ENCODE measurements at regions not wholly inside any gene's neighbourhood (a gene's known extent, or its start where the extent isn't known, plus 50 kb on each side); places are given as distances from the start of the nearest gene placed in this dataset.

DNA sequence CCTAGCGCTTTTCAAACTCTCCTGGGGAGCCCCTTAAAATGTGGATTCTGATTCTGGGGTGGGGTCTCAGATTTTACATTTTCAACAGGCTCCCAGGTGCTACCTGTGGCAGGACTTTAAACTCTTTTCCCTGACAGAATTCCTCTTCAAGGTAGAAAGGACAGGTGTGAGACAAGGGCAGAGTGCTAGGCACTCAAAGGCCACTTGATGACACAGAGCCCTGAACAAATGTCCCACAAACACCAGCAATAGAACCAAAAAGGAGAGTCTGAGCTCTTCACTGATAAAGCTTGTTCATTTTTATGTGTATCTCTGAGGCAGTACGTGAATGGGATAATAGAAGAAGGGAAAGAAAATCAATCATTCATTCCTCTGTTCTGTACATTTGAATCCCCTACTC lies 77.7 kb upstream of the PELI1 start:
- no peak for DNase-seq (ENCODE audit: low read depth)

DNA sequence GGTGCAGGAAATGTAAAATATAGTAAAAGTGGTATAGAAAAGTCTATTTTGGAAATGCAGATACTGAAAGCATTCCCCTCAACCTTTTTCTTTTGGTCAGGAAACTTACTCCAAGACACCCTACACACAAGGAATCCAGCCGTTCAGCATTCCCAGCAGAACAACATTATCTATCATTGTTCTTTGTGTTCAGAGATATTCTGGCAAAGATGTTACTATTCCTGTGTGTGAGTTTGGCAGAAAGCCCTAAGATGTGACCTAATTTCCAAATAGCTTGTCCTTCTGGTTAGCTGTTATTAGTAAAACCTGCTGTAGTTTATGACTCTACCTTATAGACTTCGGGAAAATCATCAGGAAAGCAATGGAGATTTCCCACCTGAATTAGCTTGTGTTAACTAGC lies 78.1 kb upstream of the PELI1 start:
- no peak for DNase-seq (ENCODE audit: low read depth)

DNA sequence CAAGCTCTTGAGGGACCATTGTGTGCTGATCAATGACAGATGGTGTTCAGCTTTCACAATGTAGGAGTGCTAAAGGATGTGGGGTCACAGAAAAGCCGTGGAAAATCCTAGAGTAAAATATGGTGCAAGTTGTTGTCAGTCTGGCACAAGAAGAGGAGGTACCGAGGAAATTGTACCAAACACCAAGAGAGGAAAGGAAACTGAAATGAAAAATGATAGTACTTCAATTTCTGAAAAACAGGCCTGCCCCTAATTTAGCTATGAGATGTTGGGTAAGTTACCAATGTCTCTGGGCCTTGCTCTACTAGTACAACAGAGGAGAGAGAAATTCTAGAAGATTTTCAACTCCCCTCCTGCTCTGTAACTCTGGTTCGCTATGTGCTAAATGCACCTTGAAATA lies 78.8 kb upstream of the PELI1 start:
- DNase-seq (ENCODE audit: low read depth): no peak

DNA sequence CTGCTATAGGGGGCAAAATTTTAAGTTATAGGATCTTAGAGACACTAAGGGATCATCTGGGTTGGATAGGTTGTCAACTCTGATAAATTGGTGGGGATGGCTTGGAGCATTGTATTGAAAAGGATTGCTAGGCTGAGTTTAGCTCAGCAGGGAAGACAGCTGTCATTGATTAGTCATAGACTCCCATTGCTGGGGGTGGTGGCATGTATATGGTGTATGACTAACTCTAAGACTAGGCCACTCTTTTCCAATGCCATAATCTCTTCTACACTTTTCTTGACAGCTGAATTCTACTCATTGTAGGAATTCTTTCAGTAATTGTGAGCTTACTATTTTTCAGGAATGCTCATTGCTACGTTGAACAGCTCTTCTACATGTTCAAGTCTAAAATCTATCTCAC lies 81.3 kb upstream of the PELI1 start:
- DNase-seq (ENCODE audit: low read depth): no peak

DNA sequence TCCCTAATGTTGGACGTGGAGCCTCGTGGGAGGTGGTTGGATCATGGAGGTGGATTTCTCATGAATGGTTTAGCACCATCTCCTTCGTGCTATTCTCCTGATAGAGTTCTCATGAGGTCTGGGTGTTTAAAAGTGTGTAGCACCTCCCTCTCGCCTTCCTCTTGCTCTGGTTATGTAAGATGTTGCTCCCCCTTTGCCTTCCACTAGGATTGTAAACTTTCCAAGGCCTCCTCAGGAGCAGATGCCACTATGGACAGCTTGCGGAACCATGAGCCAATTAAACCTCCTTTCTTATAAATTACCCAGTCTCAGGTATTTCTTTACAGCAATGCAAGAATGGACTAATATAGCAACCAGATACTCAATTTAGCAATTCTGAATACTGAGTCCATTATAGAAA lies 82.4 kb upstream of the PELI1 start:
- DNase-seq (ENCODE audit: low read depth): no peak

DNA sequence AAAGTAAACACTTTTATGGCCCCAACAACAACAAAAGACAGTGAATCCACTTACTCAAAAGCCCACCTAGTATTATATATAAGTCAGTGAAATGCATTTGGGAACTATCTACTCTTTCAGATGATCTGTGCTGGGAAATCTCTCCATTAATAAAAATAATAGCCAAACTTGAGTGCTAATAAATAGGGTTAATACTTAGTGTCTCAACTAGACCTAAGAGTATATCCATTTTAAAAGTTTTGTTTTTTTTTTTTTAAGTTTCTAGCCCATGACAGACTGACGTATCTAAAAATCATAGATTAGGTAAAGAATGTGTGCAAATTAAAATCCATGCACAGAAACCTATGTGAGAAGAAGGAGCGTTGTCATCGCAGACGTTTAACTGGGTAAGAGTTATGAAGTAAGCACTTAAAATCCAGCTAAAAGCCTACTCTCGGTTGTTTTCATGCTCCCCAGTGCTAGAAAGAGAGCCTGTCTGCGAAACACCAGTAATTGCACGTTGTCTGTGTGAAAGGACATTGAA lies 83.4 kb upstream of the PELI1 start:
- no peak for DNase-seq (ENCODE audit: low read depth)

DNA sequence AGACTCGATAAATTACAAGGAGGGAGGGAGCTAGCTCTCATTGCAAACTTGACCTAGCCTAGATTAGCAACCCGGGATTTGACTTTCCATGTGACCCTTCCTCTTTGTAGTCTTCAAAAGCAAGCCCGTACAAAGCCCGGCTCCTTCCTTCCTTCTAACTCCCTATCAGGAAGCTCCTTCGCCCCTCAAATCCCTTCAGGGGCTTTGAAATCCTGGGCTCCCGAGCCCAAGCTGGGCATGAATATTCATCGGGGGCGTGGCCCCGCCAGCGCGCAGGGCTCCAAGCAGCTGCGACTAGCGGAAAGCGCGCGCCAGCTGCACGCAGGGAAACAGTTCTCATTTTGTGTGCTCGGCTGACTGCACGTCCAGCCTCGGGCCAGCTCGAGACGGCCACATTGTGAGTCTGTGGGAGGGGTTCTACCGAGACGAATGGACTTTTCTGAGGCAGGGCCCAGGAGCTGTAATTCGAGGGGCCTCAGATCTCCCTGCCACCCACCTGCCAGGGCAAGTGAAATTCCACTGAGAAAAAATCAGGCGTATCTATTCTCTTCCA lies 84.0 kb upstream of the PELI1 start:
- peak; percentile 15 for DNase-seq (ENCODE audit: low read depth)

DNA sequence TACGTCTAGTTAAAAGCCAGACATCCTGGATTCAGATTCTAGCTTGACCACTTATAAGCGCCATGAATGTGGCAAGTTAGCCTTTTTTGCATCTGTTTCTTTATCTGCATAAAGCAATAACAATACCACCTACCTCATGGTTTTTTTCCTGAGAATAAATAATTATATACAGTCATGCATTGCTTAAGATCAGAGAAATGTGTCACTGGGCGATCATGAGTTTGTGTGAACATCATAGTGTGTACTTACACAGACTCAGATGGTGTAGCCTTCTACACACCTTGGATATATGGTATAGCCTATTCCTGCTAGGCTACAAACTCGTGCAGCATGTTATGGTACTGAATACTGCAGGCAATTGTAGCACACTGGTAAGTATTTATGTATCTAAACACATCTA lies 84.7 kb upstream of the PELI1 start:
- no peak for DNase-seq (ENCODE audit: low read depth)

DNA sequence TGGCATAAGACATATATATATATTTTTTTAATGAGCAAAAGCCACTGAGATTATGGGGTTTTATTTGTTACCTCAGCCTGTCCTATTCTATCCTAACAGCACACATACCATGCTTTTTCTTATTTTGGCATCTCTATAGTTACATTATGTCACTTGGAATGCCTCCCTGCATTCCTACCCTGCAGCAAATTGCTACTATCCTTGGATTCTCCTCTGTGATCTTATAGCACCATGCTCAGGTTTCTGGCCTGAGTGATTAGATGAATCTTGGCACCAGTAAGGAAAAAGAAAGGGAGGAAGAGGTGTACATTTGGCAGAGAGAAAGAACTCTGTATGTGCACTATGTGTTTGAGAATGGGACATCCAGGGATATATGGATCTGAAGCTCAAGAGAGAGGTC lies 86.3 kb upstream of the PELI1 start:
- DNase-seq (ENCODE audit: low read depth): no peak

DNA sequence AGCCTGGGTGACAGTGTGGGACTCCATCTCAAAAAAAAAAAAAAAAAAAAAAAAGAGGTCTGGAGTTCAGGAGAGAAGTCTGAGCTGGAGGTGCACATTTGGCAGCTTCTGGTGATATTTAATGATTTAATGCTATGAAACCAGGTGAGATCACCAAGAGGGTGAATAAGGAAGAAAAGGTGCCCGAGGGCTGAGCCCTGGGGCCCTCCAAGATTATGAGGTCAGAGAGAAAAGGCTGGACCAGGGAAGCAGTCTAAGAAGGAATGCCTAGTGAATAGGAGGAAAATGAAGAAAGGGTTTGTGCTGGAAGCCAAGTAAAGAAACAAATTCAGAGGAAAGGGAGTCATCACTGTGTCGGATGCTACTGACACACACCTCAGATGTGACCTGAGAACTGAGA lies 88.0 kb upstream of the PELI1 start:
- DNase-seq (ENCODE audit: low read depth): no peak

DNA sequence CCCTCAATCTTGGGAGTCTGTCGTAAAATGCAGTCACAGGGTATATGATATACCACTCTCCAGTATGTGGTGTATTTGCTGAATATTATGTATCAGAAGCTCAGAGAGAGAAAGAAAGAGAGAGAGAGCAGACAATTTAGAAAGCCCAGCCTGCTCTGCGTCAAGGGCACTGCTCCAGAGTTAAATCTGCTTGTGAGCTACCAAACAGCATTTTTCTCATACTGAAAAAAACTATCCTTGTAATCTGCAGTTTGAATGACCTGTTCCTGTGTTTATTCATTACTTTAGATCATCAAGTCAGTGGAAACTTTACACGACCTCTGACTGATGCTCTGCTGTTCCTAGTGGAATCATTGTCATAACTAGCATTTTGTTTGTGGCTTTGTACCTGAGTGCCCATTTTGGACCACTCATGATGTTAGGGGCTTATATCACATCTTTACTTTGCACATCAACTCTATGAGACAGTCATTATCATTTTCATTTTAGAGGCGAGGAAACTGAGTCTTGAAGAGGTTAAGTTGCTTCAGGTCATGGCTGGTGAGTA lies 89.2 kb upstream of the PELI1 start:
- DNase-seq (ENCODE audit: low read depth): no peak

DNA sequence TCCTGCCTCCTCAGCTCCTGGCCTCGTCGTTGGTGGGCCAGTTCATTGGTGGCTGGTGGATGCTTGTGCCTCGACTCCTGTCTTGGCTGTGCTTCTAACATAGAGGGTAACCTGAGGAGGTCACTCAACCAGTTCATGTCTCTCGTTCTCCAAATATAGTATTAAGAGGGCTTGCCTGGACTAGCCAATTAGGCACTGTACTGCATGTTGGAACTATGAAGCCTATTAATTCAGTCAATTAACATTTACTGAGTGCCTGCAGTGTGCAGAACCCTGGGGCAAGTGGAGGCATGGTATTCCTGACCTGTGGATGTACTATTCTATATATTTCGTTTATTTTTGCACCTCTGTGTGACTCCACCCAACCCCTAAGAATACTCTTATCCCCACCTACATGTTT lies 89.9 kb upstream of the PELI1 start:
- DNase-seq (ENCODE audit: low read depth): no peak

DNA sequence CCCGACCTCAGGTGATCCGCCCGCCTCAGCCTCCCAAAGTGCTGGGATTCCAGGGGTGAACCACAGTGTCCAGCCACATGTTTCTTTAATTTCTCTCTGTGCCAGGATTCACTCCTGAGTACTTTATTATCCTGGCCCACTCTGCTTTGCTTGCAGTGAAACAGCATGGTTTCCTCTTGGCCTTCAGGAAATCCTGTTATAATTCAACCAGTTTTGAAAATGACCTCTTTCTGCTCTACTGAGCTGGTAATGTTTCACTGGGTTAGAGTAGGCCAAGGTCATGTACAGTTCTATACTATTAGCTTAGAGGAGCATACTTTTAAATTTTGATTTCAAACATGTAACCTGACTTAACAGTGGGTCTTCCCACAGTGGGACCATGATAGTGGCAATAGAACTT lies 90.6 kb upstream of the PELI1 start:
- DNase-seq (ENCODE audit: low read depth): no peak

DNA sequence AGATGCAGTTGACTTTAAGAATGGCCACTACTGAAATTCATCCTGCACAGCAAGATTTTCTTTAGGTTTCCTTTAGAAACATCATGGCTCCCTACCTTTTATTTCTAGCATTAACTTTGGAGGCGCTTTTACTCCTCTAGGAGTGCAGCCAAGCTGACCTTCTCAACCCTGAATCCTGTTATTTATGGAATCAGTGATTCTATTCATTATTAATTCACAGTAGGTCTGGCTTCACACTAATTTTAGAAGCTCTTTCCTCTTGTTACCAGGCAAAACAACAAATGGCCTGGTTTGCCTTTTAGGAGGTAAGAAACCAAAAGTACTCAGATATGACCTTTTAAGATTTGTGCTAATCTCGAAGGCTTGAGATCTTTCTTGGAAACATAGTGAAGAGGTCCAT lies 93.0 kb upstream of the PELI1 start:
- no peak for DNase-seq (ENCODE audit: low read depth)

DNA sequence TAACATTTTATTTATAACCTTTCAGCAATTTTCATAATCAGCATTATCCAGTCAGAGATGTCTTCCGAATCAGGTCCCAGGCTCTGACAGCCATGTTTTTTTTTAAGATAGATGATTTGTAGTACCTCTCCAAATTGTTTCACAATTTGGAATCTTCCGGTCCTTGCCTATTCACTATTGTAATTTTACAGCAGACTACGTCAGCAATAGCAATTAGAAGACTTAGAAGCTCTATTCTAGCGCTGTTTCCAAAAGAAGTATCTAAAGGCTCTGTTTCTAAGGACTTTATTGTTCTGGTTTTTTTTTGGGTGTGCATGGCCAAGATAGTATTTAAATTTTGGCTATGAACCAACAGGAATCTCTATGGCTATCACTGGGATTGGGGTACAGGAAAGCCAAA lies 94.6 kb upstream of the PELI1 start:
- no peak for DNase-seq (ENCODE audit: low read depth)

DNA sequence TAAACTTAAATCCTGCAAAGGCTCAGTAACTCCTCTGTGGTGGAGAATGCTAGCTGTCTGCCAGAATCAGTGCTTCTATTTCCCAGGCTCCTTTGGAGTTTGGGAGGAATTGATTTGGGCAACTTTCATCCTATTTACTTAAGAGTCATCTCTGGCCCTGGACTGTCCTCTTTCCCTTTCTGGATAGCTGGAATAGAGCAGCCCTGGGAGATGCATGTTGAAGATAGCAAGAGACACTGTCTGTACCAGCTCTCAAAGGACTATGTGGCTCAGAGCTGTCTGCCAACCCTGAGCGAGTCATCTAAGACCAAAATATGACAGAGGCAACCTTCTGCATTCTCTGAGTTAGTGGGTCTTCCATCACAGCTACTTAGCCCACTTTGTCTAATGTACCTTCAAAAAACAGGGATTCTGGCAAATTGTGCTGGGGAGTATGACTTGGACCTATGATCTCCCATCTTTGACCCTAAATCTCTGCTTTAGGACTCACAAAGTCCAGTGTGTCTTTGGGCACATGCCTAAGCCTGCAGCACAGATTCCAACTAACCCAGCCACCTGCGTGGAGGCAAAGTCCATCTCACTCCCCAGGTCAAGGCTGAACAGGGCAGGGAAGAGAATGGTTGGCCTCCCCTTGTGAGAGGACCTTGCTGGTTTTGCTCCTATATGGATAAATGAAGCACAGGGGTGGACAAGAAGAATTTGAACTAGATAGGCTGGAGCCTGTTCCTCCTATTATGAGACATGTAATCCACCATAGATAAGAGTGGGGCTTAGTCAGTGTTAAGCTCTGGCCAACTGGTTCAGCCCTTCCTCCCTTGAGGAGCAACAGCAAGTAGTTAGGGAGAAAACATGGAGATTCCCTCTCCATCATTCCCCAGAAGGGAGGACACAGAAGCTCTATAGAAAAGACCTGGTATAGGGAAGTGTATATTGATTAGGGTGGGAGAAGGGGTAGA lies 99.1 kb upstream of the PELI1 start:
- DNase-seq (ENCODE audit: low read depth): no peak

DNA sequence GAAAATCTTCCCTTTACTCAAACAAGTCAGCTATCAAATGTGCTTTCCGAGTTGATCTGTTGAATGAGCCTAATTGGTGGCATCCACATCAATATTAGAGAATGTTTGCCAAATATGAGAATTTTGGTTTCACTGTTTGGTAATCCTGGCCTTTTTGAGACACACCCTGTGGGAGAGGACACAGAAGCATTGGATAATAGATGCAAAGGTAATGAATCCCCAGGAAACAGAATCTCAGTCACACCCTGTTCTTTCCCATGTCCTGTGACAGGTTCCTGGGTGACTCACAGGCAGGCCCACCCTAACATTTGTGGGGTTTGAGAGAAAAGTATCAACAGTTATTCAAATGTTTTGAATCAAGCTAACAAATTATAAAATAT lies 99.8 kb upstream of the PELI1 start:
- no peak for DNase-seq (ENCODE audit: low read depth)

DNA sequence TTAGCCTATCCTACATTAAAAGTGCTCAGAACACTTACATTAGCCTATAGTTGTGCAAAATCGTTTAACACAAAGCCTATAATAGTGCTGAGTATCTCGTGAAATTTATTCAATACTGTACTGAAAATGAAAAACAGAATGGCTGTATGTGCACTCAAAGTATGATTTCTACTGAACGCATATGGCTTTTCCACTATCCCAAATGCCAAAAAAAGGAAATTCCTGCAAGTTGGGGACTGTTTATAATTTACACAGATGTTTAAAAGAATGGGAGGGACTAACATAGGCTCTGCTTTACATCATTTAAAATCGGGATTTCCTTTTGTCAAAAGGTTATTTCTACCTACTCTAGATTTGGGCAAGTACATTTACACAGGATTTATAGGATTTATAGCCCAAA lies 101.4 kb upstream of the PELI1 start:
- no peak for DNase-seq (ENCODE audit: low read depth)

DNA sequence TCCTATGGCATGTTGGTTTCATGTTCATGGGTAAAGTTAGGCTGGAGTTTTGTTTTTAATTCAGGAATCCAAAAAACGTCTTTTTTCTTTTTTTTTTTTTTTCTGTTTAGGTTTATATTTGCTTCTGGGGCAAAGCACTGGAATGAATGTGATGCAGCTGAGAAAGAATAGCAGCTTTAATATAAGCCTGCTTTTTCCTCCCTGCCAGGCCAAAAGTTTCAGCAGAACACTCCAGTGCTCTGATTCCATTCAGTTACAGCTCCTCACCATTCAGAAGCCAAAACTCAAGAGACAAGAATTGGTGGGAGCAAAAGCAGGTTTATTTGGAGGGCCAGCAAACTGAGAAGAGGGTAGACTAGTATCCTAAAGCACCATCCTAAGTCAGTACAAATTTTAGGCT lies 102.7 kb upstream of the PELI1 start:
- no peak for DNase-seq (ENCODE audit: low read depth)

DNA sequence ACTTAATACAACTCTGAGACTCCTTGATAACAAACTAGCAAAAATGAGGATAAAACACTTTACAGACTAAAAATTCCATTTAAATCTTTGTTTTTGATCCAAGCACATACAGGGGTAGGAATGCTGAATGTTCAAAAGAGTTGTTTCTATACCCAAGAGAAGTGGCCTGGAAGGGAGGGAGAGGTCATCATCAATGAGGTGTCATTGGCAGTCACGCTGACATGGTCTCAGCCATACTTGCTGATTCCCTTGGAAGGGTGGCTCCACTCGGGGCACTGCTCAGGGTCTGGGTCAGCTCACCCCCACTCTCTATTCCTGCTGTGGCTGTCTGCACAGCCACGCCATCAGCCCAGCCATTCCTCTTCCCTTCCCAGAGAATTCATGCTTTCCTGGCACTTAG lies 105.2 kb upstream of the PELI1 start:
- DNase-seq (ENCODE audit: low read depth): no peak

DNA sequence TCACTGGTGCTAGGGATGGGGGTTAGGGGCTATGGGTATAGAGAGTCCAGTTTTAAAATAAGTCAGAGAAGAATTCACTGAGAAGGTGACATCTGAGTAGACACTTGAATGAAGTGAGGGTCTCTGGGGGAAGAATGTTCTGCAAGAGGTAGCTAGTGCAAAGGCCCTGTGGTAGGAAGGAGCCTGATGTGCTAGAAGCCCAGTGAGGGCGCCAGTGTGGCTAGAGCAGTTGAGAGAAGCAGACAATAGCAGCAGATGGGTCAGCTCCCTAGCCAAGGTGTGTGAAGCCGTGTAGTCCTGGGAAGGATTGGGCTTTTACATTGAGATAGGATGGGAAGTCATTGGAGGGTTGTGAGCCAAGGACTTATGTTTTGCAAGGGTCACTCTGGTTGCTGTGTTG lies 105.8 kb upstream of the PELI1 start:
- no peak for DNase-seq (ENCODE audit: low read depth)

DNA sequence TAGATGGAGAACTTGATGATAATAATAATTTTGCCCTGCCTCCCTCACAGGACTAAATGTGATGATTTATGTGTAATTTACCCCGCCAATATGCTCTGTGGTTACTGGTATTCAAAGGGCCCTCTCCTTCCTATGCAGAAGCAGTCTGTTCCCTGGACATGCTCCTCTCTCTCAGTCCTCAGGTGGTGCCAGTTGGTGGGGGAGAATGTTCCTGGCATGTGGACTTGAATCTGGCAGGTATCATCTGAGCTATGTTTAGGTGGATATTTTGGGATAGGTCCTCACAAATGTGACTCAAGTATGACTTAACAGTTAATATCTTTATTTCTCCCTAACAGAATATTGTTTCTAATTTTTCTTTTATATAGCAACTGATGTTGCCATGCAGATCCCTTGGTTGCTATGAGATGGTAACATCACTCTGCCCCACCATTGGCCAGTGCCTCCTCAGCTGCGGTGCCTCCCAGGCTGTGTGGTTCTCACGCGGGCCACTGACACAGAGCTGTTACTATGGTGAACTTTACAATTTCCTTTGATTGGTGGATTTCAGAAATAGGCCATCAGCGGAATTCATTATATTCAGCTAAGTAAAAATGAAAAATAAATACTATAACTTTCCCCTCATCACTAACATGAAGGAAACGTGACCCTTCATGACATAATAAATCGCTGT lies 106.7 kb upstream of the PELI1 start:
- DNase-seq (ENCODE audit: low read depth): no peak
